Cardiac muscle cell (in vitro differentiated cells and primary cell): ENCODE measurements at regions not wholly inside any gene's neighbourhood (a gene's known extent, or its start where the extent isn't known, plus 50 kb on each side); places are given as distances from the start of the nearest gene placed in this dataset.

ENCODE experiments used
- DNase-seq, 2 donors: peaks; one replicate each; pipeline versions ENCODE4 v3.0.0 to v3.0.0-alpha.2; 2010 to 2017; ENCODE audit warnings: low read depth in 1 of 2, low spot score in 1 of 2
- H3K27ac ChIP-seq: fragments of 200-600 bp; sonication (generic); 2 replicates; pipeline ENCODE4 v1.5.1; 2016
- H3K27me3 ChIP-seq: fragments of 200-600 bp; sonication (generic); 2 replicates; pipeline ENCODE4 v1.6.0; 2016; ENCODE audit warnings: control low read depth
- H3K36me3 ChIP-seq: fragments of 200-600 bp; sonication (generic); 2 replicates; pipeline ENCODE4 v1.5.1; 2016; ENCODE audit warnings: control low read depth
- H3K4me1 ChIP-seq: fragments of 200-600 bp; sonication (generic); 2 replicates; pipeline ENCODE4 v1.8.1; 2017; ENCODE audit warnings: low read depth, mild to moderate bottlenecking, mixed run types
- H3K4me3 ChIP-seq: fragments of 200-600 bp; sonication (generic); 2 replicates; pipeline ENCODE4 v1.5.1; 2016; ENCODE audit warnings: mild to moderate bottlenecking
- H3K9me3 ChIP-seq: fragments of 200-600 bp; sonication (generic); 2 replicates; pipeline ENCODE4 v1.5.1; 2017; ENCODE audit warnings: low read depth, mild to moderate bottlenecking, control low read depth
- CTCF ChIP-seq: IDR thresholded peaks from 2 replicates; pipeline ENCODE4 v1.5.1; 2012; ENCODE audit warnings: low read depth, mild to moderate bottlenecking, low read length

- DNase-seq: no peak
- no peaks in the 10 kb centered on the region for H3K9me3 ChIP-seq
- TF ChIP-seq CTCF: no peak
- H3K36me3 ChIP-seq: no peaks in the 10 kb centered on the region
- H3K4me1 ChIP-seq: no peaks in the 10 kb centered on the region
- H3K27me3 ChIP-seq: no peaks in the 10 kb centered on the region
- H3K27ac ChIP-seq: no peak overlapping the region
- no peak overlapping the region for H3K4me3 ChIP-seq
Observed at GRCh38 chr20:12677925-12678324, 330.8 kb upstream of the SPTLC3 start.

- Histone ChIP-seq H3K27ac (no peak overlapping the region), H3K4me1 (no peaks in the 10 kb centered on the region), H3K27me3 (no peaks in the 10 kb centered on the region), H3K4me3 (no peak overlapping the region), H3K36me3 (no peaks in the 10 kb centered on the region), H3K9me3 (no peaks in the 10 kb centered on the region)
- no peak for TF ChIP-seq CTCF
- no peak for DNase-seq
Observed at GRCh38 chr20:12679447-12679846, 329.3 kb upstream of the SPTLC3 start.

GRCh38 chr20:12682613-12683012 lies 326.2 kb upstream of the SPTLC3 start:
- no peaks in the 10 kb centered on the region for H3K4me1 ChIP-seq
- H3K36me3 ChIP-seq: no peaks in the 10 kb centered on the region
- no peak overlapping the region for H3K4me3 ChIP-seq
- no peak for TF ChIP-seq CTCF
- no peaks in the 10 kb centered on the region for H3K27me3 ChIP-seq
- no peak overlapping the region for H3K27ac ChIP-seq
- no peaks in the 10 kb centered on the region for H3K9me3 ChIP-seq
- no peak for DNase-seq

GRCh38 chr20:12687476-12687875 lies 321.3 kb upstream of the SPTLC3 start:
- no peak for DNase-seq
- no peaks in the 10 kb centered on the region for H3K9me3 ChIP-seq

GRCh38 chr20:12695937-12696336 lies 312.8 kb upstream of the SPTLC3 start:
- Histone ChIP-seq H3K27me3 (no peaks in the 10 kb centered on the region), H3K27ac (no peak overlapping the region), H3K4me3 (no peak overlapping the region), H3K4me1 (no peaks in the 10 kb centered on the region), H3K36me3 (no peaks in the 10 kb centered on the region), H3K9me3 (no peaks in the 10 kb centered on the region)
- TF ChIP-seq CTCF: no peak
- DNase-seq: no peak

More at GRCh38 chr20:12687476-12687875, 321.3 kb upstream of the SPTLC3 start:
- TF ChIP-seq CTCF: no peak
- H3K4me3 ChIP-seq: no peak overlapping the region
- H3K4me1 ChIP-seq: no peaks in the 10 kb centered on the region
- no peaks in the 10 kb centered on the region for H3K36me3 ChIP-seq
- H3K27ac ChIP-seq: no peak overlapping the region
- H3K27me3 ChIP-seq: no peaks in the 10 kb centered on the region

- Histone ChIP-seq H3K4me3 (no peak overlapping the region), H3K9me3 (no peaks in the 10 kb centered on the region), H3K4me1 (no peaks in the 10 kb centered on the region), H3K36me3 (no peaks in the 10 kb centered on the region), H3K27ac (no peak overlapping the region), H3K27me3 (no peaks in the 10 kb centered on the region)
- TF ChIP-seq CTCF: no peak
- DNase-seq: no peak
Observed at GRCh38 chr20:12698817-12699216, 310.0 kb upstream of the SPTLC3 start.
